Endothelial cell of umbilical vein (primary cell): ENCODE measurements at regions not wholly inside any gene's neighbourhood (a gene's known extent, or its start where the extent isn't known, plus 50 kb on each side); places are given as distances from the start of the nearest gene placed in this dataset.

Source experiments
- BruUV-seq: library from RNA; stranded (reverse); fragments of 400-500 nt; replicated peaks from 2 replicates; lab custom pipeline; 2021; lab: Mats Ljungman, UMichigan
- CTCF ChIA-PET: fragments of 300-600, 350-600 bp; sonication (Branson Sonifier 250); formaldehyde crosslinking; loops from one replicate; lab custom pipeline; 2021; ENCODE audit warnings: antibody characterized with exemption, inconsistent platforms; lab: Charles Lee
- POLR2A ChIA-PET: fragments of 300-600, 350-600 bp; sonication (Branson Sonifier 250); formaldehyde crosslinking; loops from one replicate; lab custom pipeline; 2021; ENCODE audit warnings: antibody characterized with exemption, inconsistent platforms; lab: Charles Lee
- DNase-seq: peaks from one replicate; pipeline ENCODE4 v3.0.0-alpha.2; 2011; ENCODE audit warnings: low read depth, low spot score
- FAIRE-seq: peaks from 2 replicates; lab custom pipeline; 2011; peaks lifted over from hg19 to GRCh38; lab: Jason Lieb, UNC
- H2AFZ ChIP-seq: 2 replicates; pipeline ENCODE4 v1.6.0; 2012; ENCODE audit warnings: low read depth, low read length, control low read depth, inconsistent platforms
- H3K27ac ChIP-seq: 2 replicates; pipeline ENCODE4 v1.5.1; 2011; ENCODE audit warnings: low read depth, mild to moderate bottlenecking, control low read depth, low read length, moderate library complexity; ENCODE audit not compliant: insufficient read depth
- H3K27me3 ChIP-seq, 2 experiments: 2 replicates each; pipeline versions ENCODE4 v1.6.0 to v1.6.1; 2011; ENCODE audit warnings: low read length in 2 of 2, mixed read lengths in 1 of 2; ENCODE audit not compliant: control insufficient read depth in 2 of 2, insufficient read depth in 2 of 2
- H3K36me3 ChIP-seq, 2 experiments: 2 replicates in 1 of 2; 3 replicates in 1 of 2; pipeline ENCODE4 v1.5.1; 2011; ENCODE audit warnings: low read length in 2 of 2, mild to moderate bottlenecking in 1 of 2, moderate library complexity in 1 of 2; ENCODE audit not compliant: control insufficient read depth in 2 of 2, insufficient read depth in 2 of 2; ENCODE audit errors: extremely low read depth in 1 of 2
- H3K4me1 ChIP-seq: 3 replicates; pipeline ENCODE4 v1.5.1; 2011; ENCODE audit warnings: mild to moderate bottlenecking, low read length; ENCODE audit not compliant: control insufficient read depth, insufficient read depth; ENCODE audit errors: extremely low read depth
- H3K4me2 ChIP-seq: 2 replicates; pipeline ENCODE4 v1.6.1; 2011; ENCODE audit warnings: low read length, control low read depth, mixed read lengths; ENCODE audit not compliant: insufficient read depth
- H3K4me3 ChIP-seq, 3 experiments: fragments of 200-600 bp in 1 of 3; sonication (generic), shearing (Covaris generic) in 1 of 3; replicated peaks in 1 of 3; 2 replicates each; pipeline ENCODE4 v1.5.1; 2011 to 2016; ENCODE audit warnings: control low read depth in 3 of 3, low read length in 3 of 3, mild to moderate bottlenecking in 2 of 3, inconsistent platforms in 1 of 3, low read depth in 1 of 3, moderate library complexity in 1 of 3; ENCODE audit not compliant: insufficient read depth in 1 of 3
- H3K79me2 ChIP-seq: 2 replicates; pipeline ENCODE4 v1.6.0; 2012; ENCODE audit warnings: low read length, inconsistent platforms; ENCODE audit not compliant: control insufficient read depth, insufficient read depth
- H3K9ac ChIP-seq: replicated peaks from 2 replicates; pipeline ENCODE3; 2011; ENCODE audit warnings: low read length, control low read depth; ENCODE audit not compliant: insufficient read depth; ENCODE audit errors: extremely low read depth
- H3K9me1 ChIP-seq: replicated peaks from 3 replicates; pipeline ENCODE4 v1.6.0; 2011; ENCODE audit warnings: mild to moderate bottlenecking, low read length; ENCODE audit not compliant: control insufficient read depth, insufficient read depth; ENCODE audit errors: extremely low read depth
- H3K9me3 ChIP-seq: replicated peaks from 2 replicates; pipeline ENCODE4 v1.5.1; 2012; ENCODE audit warnings: low read length, inconsistent platforms; ENCODE audit not compliant: control insufficient read depth, insufficient read depth
- H4K20me1 ChIP-seq: replicated peaks from 2 replicates; pipeline ENCODE3; 2011; ENCODE audit warnings: mild to moderate bottlenecking, low read length; ENCODE audit not compliant: control insufficient read depth, insufficient read depth; ENCODE audit errors: extremely low read depth
- CTCF ChIP-seq, 2 donors: IDR thresholded peaks; 1 replicate in 1 of 2; 2 replicates in 1 of 2; pipeline ENCODE4 v1.5.1; 2011; ENCODE audit warnings: low read length in 2 of 2, mild to moderate bottlenecking in 2 of 2, moderate library complexity in 2 of 2, control low read depth in 1 of 2, inconsistent platforms in 1 of 2, low read depth in 1 of 2; ENCODE audit not compliant: insufficient read depth in 1 of 2; ENCODE audit errors: extremely low read depth in 1 of 2
- EZH2 ChIP-seq: IDR thresholded peaks from 2 replicates; pipeline ENCODE4 v1.6.1; 2012; ENCODE audit warnings: borderline replicate concordance, low read depth, mild to moderate bottlenecking, moderate library complexity, low read length, inconsistent platforms; ENCODE audit not compliant: severe bottlenecking
- FOS ChIP-seq: IDR thresholded peaks from 2 replicates; pipeline ENCODE4 v1.6.1; 2011; ENCODE audit warnings: mild to moderate bottlenecking, low read length, moderate library complexity, borderline replicate concordance; ENCODE audit not compliant: insufficient read depth
- GATA2 ChIP-seq: IDR thresholded peaks from 2 replicates; pipeline ENCODE4 v1.7.0; 2011; ENCODE audit warnings: low read depth, mild to moderate bottlenecking, moderate library complexity, mixed read lengths, low read length; ENCODE audit not compliant: insufficient read length, insufficient read depth
- JUN ChIP-seq: IDR thresholded peaks from 2 replicates; pipeline ENCODE4 v1.6.1; 2011; ENCODE audit warnings: borderline replicate concordance, low read depth; ENCODE audit not compliant: insufficient read length, insufficient read depth
- MAX ChIP-seq: IDR thresholded peaks from 2 replicates; pipeline ENCODE4 v1.6.1; 2011; ENCODE audit not compliant: insufficient read depth, insufficient read length
- MYC ChIP-seq: IDR thresholded peaks from one replicate; pipeline ENCODE4 v1.6.1; 2011; ENCODE audit warnings: mild to moderate bottlenecking, low read depth, low read length
- POLR2A ChIP-seq: IDR thresholded peaks from 2 replicates; pipeline ENCODE4 v1.6.1; 2012; ENCODE audit warnings: low read depth, mild to moderate bottlenecking, control low read depth, low read length
- POLR2AphosphoS5 ChIP-seq: IDR thresholded peaks from 2 replicates; pipeline ENCODE4 v1.6.1; 2012; ENCODE audit warnings: low read depth, mild to moderate bottlenecking, control low read depth, low read length, moderate library complexity; ENCODE audit not compliant: insufficient read depth
- dilution Hi-C: fragments of 300-500 bp; cut with MboI; formaldehyde crosslinking; loops from one replicate; pipeline ENCODE4 v1.15.0; 2019; ENCODE audit warnings: low sequenced_read_pairs; ENCODE audit not compliant: extremely low pct_ligation_motif_present
- intact Hi-C: fragments of 100-400 bp; cut with micrococcal nuclease; formaldehyde crosslinking; loops from one replicate; pipeline ENCODE4 v1.10.0; 2022

GRCh38 chrX:122092978-122093377, 1045.6 kb downstream of the GLUD2 start:
- H3K27me3 ChIP-seq: no peaks in the 10 kb centered on the region
- H3K4me3 ChIP-seq: no peak overlapping the region
- H3K9ac ChIP-seq: no peak overlapping the region
- H4K20me1 ChIP-seq: no peaks in the 10 kb centered on the region
- TF ChIP-seq MYC (no peak), MAX (no peak), POLR2A (no peak), FOS (no peak), GATA2 (no peak), EZH2 (no peak), JUN (no peak), POLR2AphosphoS5 (no peak), CTCF (IDR thresholded peaks at IDR 0.05; ENCODE audit: extremely low read depth in 1 of 2, insufficient read depth in 1 of 2, low read depth in 1 of 2, low read length in 2 of 2) (no peak)
- H3K36me3 ChIP-seq: no peaks in the 10 kb centered on the region
- no TSS peak for BruUV-seq
- H3K4me1 ChIP-seq: no peaks in the 10 kb centered on the region
- no peaks in the 10 kb centered on the region for H3K79me2 ChIP-seq
- intact Hi-C loops (no loop called here), dilution Hi-C loops (no loop called here)
- H3K9me1 ChIP-seq: no peaks in the 10 kb centered on the region
- H2AFZ ChIP-seq: no peak overlapping the region
- CTCF ChIA-PET: no interaction called here
- no peak for FAIRE-seq
- no peak overlapping the region for H3K27ac ChIP-seq
- H3K4me2 ChIP-seq: no peak overlapping the region
- POLR2A ChIA-PET: no interaction called here
- H3K9me3 ChIP-seq: no peaks in the 10 kb centered on the region
- DNase-seq: no peak
